Parathyroid adenoma (tissue), 2 donors: ENCODE measurements at regions not wholly inside any gene's neighbourhood (a gene's known extent, or its start where the extent isn't known, plus 50 kb on each side); places are given as distances from the start of the nearest gene placed in this dataset.

Experiments used
- H2AFZ ChIP-seq: fragments of 300-600 bp; sonication (generic); one replicate; pipeline ENCODE4 v1.7.0; 2017; ENCODE audit warnings: antibody characterized with exemption, mild to moderate bottlenecking
- H3K27ac ChIP-seq: fragments of 300-600 bp; sonication (generic); one replicate; pipeline ENCODE4 v1.7.0; 2017
- H3K27me3 ChIP-seq: fragments of 300-600 bp; sonication (generic); one replicate; pipeline ENCODE4 v1.7.0; 2017; ENCODE audit warnings: low read length; ENCODE audit not compliant: control insufficient read depth, insufficient read depth
- H3K36me3 ChIP-seq: fragments of 300-600 bp; sonication (generic); one replicate; pipeline ENCODE4 v1.7.0; 2017; ENCODE audit warnings: low read length; ENCODE audit not compliant: control insufficient read depth, insufficient read depth
- H3K4me1 ChIP-seq: fragments of 300-600 bp; sonication (generic); one replicate; pipeline ENCODE4 v1.7.0; 2017; ENCODE audit warnings: control low read depth
- H3K4me2 ChIP-seq: fragments of 300-600 bp; sonication (generic); one replicate; pipeline ENCODE4 v1.7.0; 2017; ENCODE audit warnings: low read length
- H3K4me3 ChIP-seq: fragments of 300-600 bp; sonication (generic); one replicate; pipeline ENCODE4 v1.7.0; 2017; ENCODE audit warnings: low read depth, low read length
- H3K79me2 ChIP-seq: fragments of 300-600 bp; sonication (generic); one replicate; pipeline ENCODE4 v1.7.0; 2017; ENCODE audit warnings: control low read depth
- H3K9ac ChIP-seq: fragments of 300-600 bp; sonication (generic); one replicate; pipeline ENCODE4 v1.7.0; 2017; ENCODE audit warnings: mild to moderate bottlenecking
- H3K9me3 ChIP-seq: fragments of 300-600 bp; sonication (generic); one replicate; pipeline ENCODE4 v1.7.0; 2017; ENCODE audit warnings: low read length; ENCODE audit not compliant: control insufficient read depth
- CTCF ChIP-seq: fragments of 300-600 bp; sonication (generic); IDR thresholded peaks from one replicate; pipeline ENCODE4 v1.7.0; 2017; ENCODE audit warnings: antibody characterized with exemption, mild to moderate bottlenecking
- donor health status: primary hyperparathyroidism.

GRCh38 chr5:114238771-114239313, 123.0 kb upstream of the KCNN2 start:
- H3K79me2 ChIP-seq = no peaks in the 10 kb centered on the region
- H3K4me3 ChIP-seq = no peak overlapping the region
- H3K4me2 ChIP-seq = no peak overlapping the region
- H3K27me3 ChIP-seq = no peaks in the 10 kb centered on the region
- no peak overlapping the region for H2AFZ ChIP-seq
- no peak overlapping the region for H3K9ac ChIP-seq
- H3K4me1 ChIP-seq = no peaks in the 10 kb centered on the region
- no peaks in the 10 kb centered on the region for H3K36me3 ChIP-seq
- TF ChIP-seq CTCF = no peak
- no peak overlapping the region for H3K27ac ChIP-seq
- no peaks in the 10 kb centered on the region for H3K9me3 ChIP-seq

GRCh38 chr5:114243281-114243971, 118.4 kb upstream of the KCNN2 start:
- TF ChIP-seq CTCF = no peak
- Histone ChIP-seq H3K27me3 (no peaks in the 10 kb centered on the region), H3K9ac (no peak overlapping the region), H3K4me2 (no peak overlapping the region), H3K27ac (no peak overlapping the region), H3K79me2 (no peaks in the 10 kb centered on the region), H3K4me1 (no peaks in the 10 kb centered on the region), H3K4me3 (no peak overlapping the region), H3K36me3 (no peaks in the 10 kb centered on the region), H3K9me3 (no peaks in the 10 kb centered on the region), H2AFZ (no peak overlapping the region)

- no peak overlapping the region for H3K4me2 ChIP-seq
These were observed 117.9 kb upstream of the KCNN2 start for GRCh38 chr5:114243972-114244317.

GRCh38 chr5:114249823-114250222, 112.0 kb upstream of the KCNN2 start:
- no peak overlapping the region for H3K27ac ChIP-seq
- H3K4me2 ChIP-seq = no peak overlapping the region
- H2AFZ ChIP-seq = no peak overlapping the region
- TF ChIP-seq CTCF = no peak
- H3K4me3 ChIP-seq = no peak overlapping the region
- no peak overlapping the region for H3K9ac ChIP-seq
- H3K9me3 ChIP-seq = no peaks in the 10 kb centered on the region
- H3K79me2 ChIP-seq = no peaks in the 10 kb centered on the region
- no peaks in the 10 kb centered on the region for H3K4me1 ChIP-seq
- H3K27me3 ChIP-seq = no peaks in the 10 kb centered on the region
- no peaks in the 10 kb centered on the region for H3K36me3 ChIP-seq

More at GRCh38 chr5:114243972-114244317, 117.9 kb upstream of the KCNN2 start:
- H2AFZ ChIP-seq = no peak overlapping the region
- no peaks in the 10 kb centered on the region for H3K9me3 ChIP-seq
- H3K27ac ChIP-seq = no peak overlapping the region
- TF ChIP-seq CTCF = no peak
- no peak overlapping the region for H3K9ac ChIP-seq
- no peaks in the 10 kb centered on the region for H3K4me1 ChIP-seq
- no peaks in the 10 kb centered on the region for H3K27me3 ChIP-seq
- no peak overlapping the region for H3K4me3 ChIP-seq
- no peaks in the 10 kb centered on the region for H3K79me2 ChIP-seq
- H3K36me3 ChIP-seq = no peaks in the 10 kb centered on the region

- H3K27ac ChIP-seq = no peak overlapping the region
- H3K9me3 ChIP-seq = no peaks in the 10 kb centered on the region
- H3K4me1 ChIP-seq = no peaks in the 10 kb centered on the region
- H3K36me3 ChIP-seq = no peaks in the 10 kb centered on the region
- no peaks in the 10 kb centered on the region for H3K79me2 ChIP-seq
- no peak overlapping the region for H3K4me2 ChIP-seq
- no peak overlapping the region for H3K9ac ChIP-seq
- no peaks in the 10 kb centered on the region for H3K27me3 ChIP-seq
- TF ChIP-seq CTCF = no peak
- no peak overlapping the region for H3K4me3 ChIP-seq
- no peak overlapping the region for H2AFZ ChIP-seq
These were observed 111.3 kb upstream of the KCNN2 start for GRCh38 chr5:114250536-114250935.
